ENCODE measurements at regions not wholly inside any gene's neighbourhood (a gene's known extent, or its start where the extent isn't known, plus 50 kb on each side); places are given as distances from the start of the nearest gene placed in this dataset.

- no peak for TF ChIP-seq SNAI2 (CRISPR knock-in tag; IDR thresholded peaks at IDR 0.05)
- no peak for TF ChIP-seq PPARA (CRISPR knock-in tag; IDR thresholded peaks at IDR 0.05; ENCODE audit: borderline replicate concordance)
- TF ChIP-seq CSRNP3 (CRISPR knock-in tag; IDR thresholded peaks at IDR 0.05): no peak
- no peak for TF ChIP-seq ISL1 (CRISPR knock-in tag; IDR thresholded peaks at IDR 0.05)
- no peak for TF ChIP-seq ARNTL (CRISPR knock-in tag; IDR thresholded peaks at IDR 0.05; ENCODE audit: borderline replicate concordance, low read depth)
- no peak for TF ChIP-seq ZNF70 (CRISPR knock-in tag; IDR thresholded peaks at IDR 0.05)
Measured at GRCh38 chr9:117974108-117974507, 269.9 kb downstream of the TLR4 start.
